ENCODE measurements at regions not wholly inside any gene's neighbourhood (a gene's known extent, or its start where the extent isn't known, plus 50 kb on each side); places are given as distances from the start of the nearest gene placed in this dataset.

DNA sequence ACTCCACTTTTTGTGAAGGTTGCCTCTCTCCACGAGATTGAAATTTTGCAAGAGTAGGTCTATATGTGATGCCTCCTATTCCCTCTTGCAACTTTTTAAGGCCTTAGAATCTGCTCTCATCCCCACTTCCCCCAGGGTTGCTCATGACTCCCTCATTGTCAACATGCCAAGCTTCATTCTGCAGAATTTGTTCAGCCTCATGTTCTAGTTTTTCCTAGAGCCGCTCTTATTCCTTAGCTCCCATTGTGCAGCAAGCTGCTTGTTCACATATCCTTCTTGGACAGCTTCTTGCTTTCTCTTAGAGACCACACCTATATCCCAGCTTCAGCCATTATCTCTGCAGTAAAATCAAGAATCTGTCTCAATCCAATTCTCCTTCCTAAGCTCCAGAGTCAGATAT is 82.4 kb downstream of the CNGA2 start:
- H3K4me3 ChIP-seq (ENCODE audit: low read depth, low read length) = no peak overlapping the region
- no peak for TF ChIP-seq CTCF (IDR thresholded peaks at IDR 0.05; ENCODE audit: insufficient read depth, low read length, missing control alignments)
- ChIA-PET POLR2A (no interaction called here), CTCF (no interaction called here)
- no peak for DNase-seq (ENCODE audit: low read depth, low spot score)

- ChIA-PET CTCF (no interaction called here), POLR2A (no interaction called here)
These were observed 84.3 kb downstream of the CNGA2 start for GRCh38 chrX:151818828-151819227.

GRCh38 chrX:151821226-151821625 is 86.7 kb downstream of the CNGA2 start:
- H3K4me3 ChIP-seq (ENCODE audit: low read depth, low read length) = no peak overlapping the region
- ChIA-PET CTCF (no interaction called here), POLR2A (no interaction called here)
- TF ChIP-seq CTCF (IDR thresholded peaks at IDR 0.05; ENCODE audit: insufficient read depth, low read length, missing control alignments) = no peak
- DNase-seq (ENCODE audit: low read depth, low spot score) = no peak

More at GRCh38 chrX:151818828-151819227, 84.3 kb downstream of the CNGA2 start:
- H3K4me3 ChIP-seq (ENCODE audit: low read depth, low read length) = no peak overlapping the region
- no peak for TF ChIP-seq CTCF (IDR thresholded peaks at IDR 0.05; ENCODE audit: insufficient read depth, low read length, missing control alignments)
- no peak for DNase-seq (ENCODE audit: low read depth, low spot score)

DNA sequence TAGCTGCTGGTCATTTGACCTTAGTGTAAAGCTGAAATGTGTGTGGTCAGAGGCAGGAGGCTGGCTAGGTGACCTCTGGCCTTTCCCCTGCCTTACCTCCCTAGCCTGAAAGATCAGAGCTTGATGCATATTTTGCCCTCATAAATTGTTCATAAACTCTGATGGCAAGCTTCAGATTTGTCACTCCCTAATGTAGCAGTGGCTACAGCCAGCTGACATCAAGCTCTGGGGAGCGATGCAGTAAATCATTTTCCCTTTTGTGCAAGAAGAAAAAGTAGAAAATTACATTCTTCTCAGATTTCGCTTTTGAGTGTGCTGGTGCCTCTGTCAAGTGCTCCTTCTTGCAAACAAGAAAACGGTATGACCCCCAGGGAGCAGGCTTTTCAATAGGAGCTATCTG is 87.7 kb upstream of the MAGEA4 start:
- DNase-seq (ENCODE audit: low read depth, low spot score) = no peak
- TF ChIP-seq CTCF (IDR thresholded peaks at IDR 0.05; ENCODE audit: insufficient read depth, low read length, missing control alignments) = no peak
- CTCF ChIA-PET = interaction anchor here (0.7 to 2.9 kb wide), 4 partner anchors 72 to 808 kb away, joined by 3 to 17 read pairs (median 4); no protein-coding TSS in a partner anchor
- POLR2A ChIA-PET = no interaction called here
- H3K4me3 ChIP-seq (ENCODE audit: low read depth, low read length) = no peak overlapping the region

- no peak overlapping the region for H3K4me3 ChIP-seq (ENCODE audit: low read depth, low read length)
- TF ChIP-seq CTCF (IDR thresholded peaks at IDR 0.05; ENCODE audit: insufficient read depth, low read length, missing control alignments) = no peak
- ChIA-PET POLR2A (no interaction called here), CTCF (interaction anchor here (0.7 to 2.9 kb wide), 7 partner anchors 64 to 814 kb away, joined by 3 to 17 read pairs (median 4); no protein-coding TSS in a partner anchor)
- DNase-seq (ENCODE audit: low read depth, low spot score) = peak; percentile 74
These were observed 86.7 kb upstream of the MAGEA4 start for GRCh38 chrX:151825925-151826485.

DNA sequence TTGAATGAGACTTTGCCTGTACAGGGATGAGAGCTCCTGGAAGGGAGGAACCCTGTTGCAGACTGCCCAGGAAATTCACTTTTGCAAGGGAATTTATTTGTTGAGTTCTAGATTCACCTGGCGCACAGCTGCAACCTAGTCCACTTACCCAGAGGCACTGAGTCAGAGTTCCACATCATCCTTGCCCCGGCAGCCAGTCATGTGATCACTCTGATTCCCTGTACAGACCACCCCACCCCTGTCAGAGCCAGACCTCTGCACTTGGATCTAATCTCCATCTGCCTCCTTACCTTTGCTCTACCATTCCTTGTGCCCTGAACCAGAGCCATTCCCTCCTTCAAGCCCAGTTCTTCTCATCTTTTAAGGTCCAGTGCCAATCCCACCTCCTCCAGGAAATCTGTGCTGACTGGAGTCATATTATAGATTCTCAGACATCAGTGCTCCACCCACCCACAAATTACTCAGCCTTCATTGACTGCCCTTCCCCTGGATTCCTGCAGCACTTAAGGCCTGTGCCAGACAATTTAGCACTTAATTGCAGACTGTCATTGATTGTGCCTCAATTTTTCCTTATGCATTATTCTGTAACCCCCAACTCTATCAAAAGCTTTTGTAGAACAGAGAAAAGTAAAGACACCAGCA is 84.1 kb upstream of the MAGEA4 start:
- no peak overlapping the region for H3K4me3 ChIP-seq (ENCODE audit: low read depth, low read length)
- TF ChIP-seq CTCF (IDR thresholded peaks at IDR 0.05; ENCODE audit: insufficient read depth, low read length, missing control alignments) = no peak
- ChIA-PET CTCF (no interaction called here), POLR2A (no interaction called here)
- DNase-seq (ENCODE audit: low read depth, low spot score) = no peak
